GM18505 (cell line): ENCODE measurements at regions not wholly inside any gene's neighbourhood (a gene's known extent, or its start where the extent isn't known, plus 50 kb on each side); places are given as distances from the start of the nearest gene placed in this dataset.

Source experiments
- ATAC-seq: cut with Tn5 transposase; IDR thresholded peaks from one replicate; pipeline ENCODE4 v1.9.1; 2021; ENCODE audit not compliant: unreplicated experiment
- POLR2A ChIP-seq: IDR thresholded peaks from 4 replicates; pipeline ENCODE4 v1.6.1; 2011; ENCODE audit warnings: borderline replicate concordance; ENCODE audit not compliant: insufficient read depth, insufficient read length; ENCODE audit errors: extremely low read depth

DNA sequence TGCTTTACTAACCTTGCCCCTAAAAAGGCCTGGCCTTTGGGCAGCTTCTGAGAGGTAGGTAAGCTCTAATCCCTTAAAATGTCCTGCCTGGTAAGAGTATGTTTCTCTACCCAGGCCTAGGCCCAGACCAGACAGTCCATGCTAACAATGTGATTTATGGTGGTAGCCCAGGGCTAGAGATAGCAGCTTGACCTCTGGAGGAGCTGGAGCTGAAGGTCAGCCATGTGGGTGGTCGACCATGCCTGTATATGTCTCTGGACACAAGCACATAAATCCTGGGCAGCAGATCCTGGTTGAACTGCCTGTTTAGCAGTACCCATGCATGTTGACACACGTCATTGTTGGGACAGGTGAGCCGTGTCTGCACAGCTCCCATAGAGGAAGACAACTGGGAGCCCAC lies 62.1 kb upstream of the PHACTR1 start:
- ATAC-seq = no peak
- TF ChIP-seq POLR2A = no peak

- ATAC-seq = no peak
- TF ChIP-seq POLR2A = no peak
Measured at GRCh38 chr6:12656906-12657305, 59.7 kb upstream of the PHACTR1 start.

DNA sequence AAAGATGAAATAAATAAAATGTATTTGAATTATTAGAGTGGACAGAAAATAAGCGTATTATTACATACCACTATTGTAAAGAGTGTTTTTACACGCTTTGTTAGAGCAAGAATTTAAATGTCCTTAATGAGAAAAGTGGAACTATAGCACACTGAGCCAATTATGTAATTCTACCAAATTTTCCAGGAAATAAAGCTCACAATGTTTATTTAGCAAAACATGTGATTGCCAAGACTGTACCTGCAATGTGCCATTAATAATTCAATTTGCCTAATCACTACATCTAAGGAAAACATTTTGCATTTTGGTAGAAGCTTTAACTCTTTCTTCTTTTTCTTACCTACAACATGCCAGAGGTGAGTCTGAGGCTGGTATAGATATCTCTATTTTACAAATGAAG lies 58.7 kb upstream of the PHACTR1 start:
- no peak for TF ChIP-seq POLR2A
- no peak for ATAC-seq

- TF ChIP-seq POLR2A = no peak
Measured at GRCh38 chr6:12661432-12662089, 55.0 kb upstream of the PHACTR1 start.

More at GRCh38 chr6:12661432-12662089, 55.0 kb upstream of the PHACTR1 start:
- ATAC-seq = no peak
